HG03103 (cell line): ENCODE measurements at regions not wholly inside any gene's neighbourhood (a gene's known extent, or its start where the extent isn't known, plus 50 kb on each side); places are given as distances from the start of the nearest gene placed in this dataset.

Experiments used
- ATAC-seq: cut with Tn5 transposase; IDR thresholded peaks from one replicate; pipeline ENCODE4 v1.9.1; 2021; ENCODE audit warnings: low read depth; ENCODE audit not compliant: unreplicated experiment

DNA sequence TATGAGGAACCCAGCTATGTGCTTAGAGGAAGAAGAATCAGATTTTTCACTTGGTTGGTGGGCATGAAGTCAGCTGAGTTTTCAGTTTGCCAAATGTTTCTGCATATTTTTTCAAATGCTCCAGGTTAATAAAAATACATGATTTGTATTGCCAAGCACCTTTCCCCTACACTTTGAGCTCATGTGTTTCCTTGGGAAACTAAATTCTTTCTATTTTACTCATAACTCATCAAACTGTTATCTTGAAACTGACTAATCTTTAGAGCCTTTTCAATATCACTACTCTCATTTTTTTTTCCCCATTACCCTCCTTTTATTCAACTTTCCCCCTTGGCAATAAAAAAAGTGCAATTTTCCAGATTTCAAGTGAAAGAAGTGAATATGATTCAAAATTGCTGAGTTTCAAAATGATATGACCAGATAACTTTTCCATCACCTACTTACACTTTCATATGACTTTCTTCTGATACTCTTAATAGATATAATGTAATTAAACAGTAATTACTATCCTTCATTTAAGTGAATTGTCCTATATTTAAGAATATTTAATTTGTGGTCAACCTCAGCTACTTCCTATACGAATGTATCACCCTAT, 91.9 kb upstream of the SOX6 start:
- no peak for ATAC-seq

DNA sequence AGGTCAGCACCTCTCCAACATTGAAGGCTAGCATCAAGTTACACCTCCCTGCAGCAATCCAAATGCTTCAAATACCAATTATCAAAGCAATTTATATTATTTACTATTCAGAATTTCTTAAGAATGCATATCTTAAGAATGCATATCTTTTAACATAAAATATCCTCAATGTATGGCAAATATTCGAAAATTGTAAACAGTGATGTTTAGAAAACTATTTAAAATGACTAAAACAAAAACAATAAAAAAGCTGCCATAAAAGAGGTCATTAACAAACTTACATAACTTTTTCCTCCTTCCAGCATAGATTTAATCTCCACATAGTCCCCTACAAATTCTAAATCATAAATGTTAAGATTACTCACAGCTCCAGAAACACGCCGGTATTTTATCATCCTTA, 85.1 kb upstream of the SOX6 start:
- ATAC-seq = no peak

DNA sequence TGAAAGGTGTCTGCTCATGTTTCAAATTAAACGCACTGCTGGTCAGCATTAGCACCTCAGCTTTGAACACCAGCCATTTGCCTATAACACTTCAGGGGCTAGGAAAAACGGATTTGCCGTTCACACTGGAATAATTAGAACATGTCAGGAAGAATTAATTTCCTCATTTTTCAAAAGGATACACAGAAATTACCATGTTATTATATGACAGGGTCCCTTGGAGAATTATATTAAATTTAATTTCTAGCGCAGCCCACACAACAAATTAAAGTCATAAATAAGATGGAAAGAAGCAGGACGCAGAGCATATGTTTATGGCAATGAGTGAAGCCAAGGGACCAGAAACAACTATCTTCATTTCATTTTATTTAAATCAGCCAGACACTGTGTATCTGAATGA, 83.8 kb upstream of the SOX6 start:
- ATAC-seq = no peak

DNA sequence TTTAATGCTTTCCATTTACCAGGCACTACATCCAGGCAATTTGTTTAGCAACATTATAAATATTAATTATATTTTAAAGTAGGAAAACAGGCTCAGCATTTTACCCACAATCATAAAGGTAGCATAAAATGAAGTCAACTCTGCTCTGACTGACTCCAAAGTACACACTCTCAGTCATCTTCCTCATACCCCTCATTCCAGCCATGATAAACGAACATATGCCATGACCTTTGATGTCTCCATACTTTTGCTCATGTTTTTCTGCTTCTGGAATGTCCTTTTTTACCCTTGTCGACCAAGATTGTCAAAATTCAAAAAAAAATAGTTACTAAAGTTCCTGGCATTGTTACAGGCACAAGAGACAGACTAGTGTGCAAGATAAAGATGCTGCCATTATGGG, 77.7 kb upstream of the SOX6 start:
- no peak for ATAC-seq

DNA sequence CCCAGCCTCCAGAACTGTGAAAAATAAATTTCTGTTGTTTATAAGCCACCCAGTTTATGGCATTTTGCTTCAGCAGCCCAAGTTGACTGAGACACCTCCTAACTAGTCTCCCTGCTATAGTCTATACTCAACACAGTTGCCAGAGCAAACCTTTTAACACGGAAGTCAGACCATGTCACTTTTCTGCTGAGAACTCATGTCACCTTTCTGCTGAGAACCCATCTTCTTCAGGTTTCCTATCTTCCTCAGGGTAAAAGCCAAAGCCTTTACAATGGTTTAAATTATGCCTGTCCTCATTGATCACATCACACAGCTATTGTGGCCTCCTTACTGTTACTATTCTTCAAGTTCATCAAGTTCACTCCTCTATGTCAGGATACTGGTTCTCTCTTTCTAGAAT, 74.3 kb upstream of the SOX6 start:
- ATAC-seq = no peak

DNA sequence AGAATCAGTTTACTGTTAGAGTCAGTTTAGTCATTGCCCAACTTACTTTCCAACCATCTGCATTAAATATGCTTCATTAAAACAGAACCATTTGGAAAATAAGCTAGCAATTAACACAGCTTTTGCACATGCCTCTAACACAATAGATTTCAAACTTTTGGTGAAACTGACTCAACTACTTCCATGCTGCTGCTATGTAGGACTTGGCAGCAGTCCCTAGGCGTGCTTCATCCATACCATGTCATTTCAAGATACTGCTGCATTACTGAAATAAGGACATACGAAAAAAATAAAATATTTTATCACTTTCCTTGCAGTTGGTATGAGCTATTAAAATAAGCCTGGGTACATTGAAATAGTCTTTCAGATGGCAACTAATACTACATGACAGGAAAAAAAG, 65.5 kb upstream of the SOX6 start:
- ATAC-seq = no peak

DNA sequence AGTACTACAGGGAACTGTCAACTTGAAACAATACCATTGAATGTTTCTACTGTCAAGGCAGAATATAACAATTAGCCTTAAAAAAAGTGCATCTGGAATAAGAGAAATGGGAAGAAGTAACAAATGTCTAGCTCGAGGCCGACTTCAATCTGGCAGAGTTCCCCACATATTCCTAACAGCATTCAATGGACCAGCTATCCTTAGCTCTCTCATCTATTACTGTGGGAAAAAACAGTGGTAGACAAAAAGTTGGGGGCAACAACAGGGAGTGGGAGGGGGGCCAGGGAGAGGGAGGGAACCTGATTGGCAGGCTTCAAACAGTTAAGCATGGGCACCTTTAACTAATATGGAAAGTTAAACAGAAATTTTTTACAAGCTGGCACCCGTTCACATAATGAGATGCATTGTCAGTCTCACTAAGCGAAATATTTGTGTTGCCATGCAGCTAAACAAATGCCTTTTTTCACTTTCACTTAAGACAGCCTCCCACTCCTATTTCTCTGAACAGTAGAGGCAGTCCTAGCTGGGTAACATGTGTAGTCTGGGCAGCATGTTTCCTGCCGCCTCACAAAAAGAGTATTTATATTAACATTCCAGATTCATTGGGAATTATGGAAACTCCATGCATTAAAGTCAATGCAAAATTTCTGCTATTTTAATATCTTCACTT, 62.2 kb upstream of the SOX6 start:
- ATAC-seq = no peak

DNA sequence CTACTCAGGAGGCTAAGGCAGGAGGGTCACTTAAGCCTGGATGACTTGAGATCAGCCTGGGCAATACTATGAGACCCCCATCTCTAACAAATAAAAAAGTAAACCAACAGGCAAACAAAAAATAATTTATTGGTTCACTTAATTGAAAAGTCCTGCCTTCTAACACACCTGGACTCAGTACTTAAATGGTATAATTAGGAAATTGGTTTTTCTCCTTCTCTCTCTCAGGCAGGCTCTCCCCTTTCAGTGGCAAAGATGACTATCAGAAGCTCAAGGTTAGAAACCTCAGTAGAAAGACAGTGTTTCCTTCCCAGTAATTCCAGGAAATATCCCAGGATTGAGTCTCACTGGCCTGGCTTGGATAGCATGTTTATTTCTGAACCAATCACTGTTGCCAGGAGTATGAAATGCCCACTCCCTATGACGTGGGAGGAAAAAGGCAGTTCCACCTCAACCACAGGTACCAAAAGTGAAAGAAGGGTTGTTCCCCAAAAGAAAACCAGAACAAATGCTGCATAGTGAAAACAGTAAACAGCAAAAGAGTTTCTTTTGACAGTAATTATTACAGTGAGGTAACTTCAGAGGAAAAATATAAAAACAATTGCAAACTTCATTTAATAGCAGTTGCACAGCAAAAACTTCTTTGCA, 56.3 kb upstream of the SOX6 start:
- ATAC-seq = no peak

DNA sequence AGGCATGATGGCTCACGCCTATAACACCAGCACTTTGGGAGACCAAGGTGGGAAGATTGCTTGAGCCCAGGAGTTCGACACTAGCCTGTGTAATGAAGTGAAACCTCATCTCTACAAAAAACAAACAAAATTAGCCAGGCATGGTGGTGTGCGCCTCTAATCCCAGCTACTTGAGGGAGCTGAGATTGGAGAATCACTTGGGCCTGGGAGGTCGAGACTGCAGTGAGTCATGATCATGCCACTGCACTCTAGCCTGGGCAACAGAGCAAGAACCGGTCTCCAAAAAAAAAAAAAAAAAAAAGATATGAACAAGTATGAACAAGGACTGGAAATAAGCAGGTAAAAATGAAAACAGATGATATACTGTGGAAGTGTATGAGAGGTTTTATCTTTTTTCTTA, 54.1 kb upstream of the SOX6 start:
- ATAC-seq = no peak

DNA sequence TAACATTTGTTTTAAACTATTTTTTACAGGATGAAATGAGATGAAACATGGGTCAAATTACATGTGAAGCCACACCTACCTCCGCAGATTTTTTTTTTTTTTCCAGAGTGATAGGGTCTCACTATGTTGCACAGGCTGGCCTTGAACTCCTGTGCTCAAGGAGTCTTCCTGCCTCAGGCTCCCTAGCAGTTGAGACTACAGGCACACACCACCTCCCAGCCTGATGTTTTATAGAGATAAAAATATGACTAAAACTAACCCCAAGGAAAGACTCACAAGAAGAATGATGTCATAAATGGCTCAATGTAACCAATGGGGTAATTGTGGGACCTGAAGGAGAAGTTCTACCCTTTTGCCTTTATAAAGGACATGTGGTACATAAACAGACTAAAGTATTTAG, 52.3 kb upstream of the SOX6 start:
- no peak for ATAC-seq

DNA sequence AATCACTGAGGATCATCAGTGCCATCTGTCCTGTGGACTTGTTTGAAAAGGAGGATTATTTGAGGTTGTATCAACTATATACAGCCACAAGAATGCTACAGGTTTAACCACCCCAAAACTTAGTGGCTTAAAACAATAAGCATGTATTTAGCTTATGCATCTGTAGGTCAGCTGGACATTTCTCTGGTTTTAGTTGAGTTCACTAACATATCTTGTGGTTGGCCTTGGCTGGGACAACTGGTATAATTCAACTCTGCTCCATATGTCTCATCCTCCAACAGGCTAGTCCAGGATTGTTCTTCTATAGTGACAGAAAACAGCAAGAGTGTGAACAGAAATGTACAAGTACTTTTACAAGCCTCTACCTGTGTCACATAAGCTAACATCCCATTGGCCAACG, 49.9 kb upstream of the SOX6 start:
- no peak for ATAC-seq
